Colonic mucosa (tissue), 4 donors: ENCODE measurements at regions not wholly inside any gene's neighbourhood (a gene's known extent, or its start where the extent isn't known, plus 50 kb on each side); places are given as distances from the start of the nearest gene placed in this dataset.

Experiments used
- DNase-seq: peaks from one replicate; pipeline ENCODE4 v3.0.0-alpha.2; 2020
- H3K27ac ChIP-seq: fragments of 200-600 bp; one replicate; pipeline ENCODE4 v1.8.0; 2021
- H3K27me3 ChIP-seq: fragments of 200-600 bp; one replicate; pipeline ENCODE4 v1.8.0; 2021
- H3K36me3 ChIP-seq: fragments of 200-600 bp; one replicate; pipeline ENCODE4 v1.8.0; 2021
- H3K4me1 ChIP-seq: fragments of 200-600 bp; one replicate; pipeline ENCODE4 v1.8.0; 2021; ENCODE audit warnings: mild to moderate bottlenecking
- H3K4me3 ChIP-seq: fragments of 200-600 bp; one replicate; pipeline ENCODE4 v1.8.0; 2021
- H3K9ac ChIP-seq, 2 donors: one replicate each; pipeline ENCODE4 v1.7.0; 2013; ENCODE audit warnings: control low read depth in 2 of 2, low read depth in 2 of 2, low read length in 2 of 2
- H3K9me3 ChIP-seq: fragments of 200-600 bp; one replicate; pipeline ENCODE4 v1.8.0; 2021
- CTCF ChIP-seq: fragments of 200-600 bp; IDR thresholded peaks from one replicate; pipeline ENCODE4 v1.8.0; 2022; ENCODE audit warnings: antibody characterized with exemption, mild to moderate bottlenecking
- intact Hi-C: fragments of 100-400 bp; cut with DNase I; formaldehyde crosslinking; loops from one replicate; pipeline ENCODE4 v1.14.1; 2022
- donor health status: healthy.
- donor health status: DM: no; HTN: no; CAD: no.
- donor health status: DM: no; HTN: no; CAD: no.

- DNase-seq: no peak
- no peak overlapping the region for H3K9ac ChIP-seq
- TF ChIP-seq CTCF: no peak
- no peaks in the 10 kb centered on the region for H3K27me3 ChIP-seq
- no peak overlapping the region for H3K27ac ChIP-seq
- no peaks in the 10 kb centered on the region for H3K9me3 ChIP-seq
- no peaks in the 10 kb centered on the region for H3K4me1 ChIP-seq
- intact Hi-C loops: no loop called here
- no peak overlapping the region for H3K4me3 ChIP-seq
- no peaks in the 10 kb centered on the region for H3K36me3 ChIP-seq
Observed at GRCh38 chr6:8329562-8329961, 105.8 kb downstream of the SLC35B3 start.

- Histone ChIP-seq H3K36me3 (no peaks in the 10 kb centered on the region), H3K4me3 (no peak overlapping the region), H3K9ac (no peak overlapping the region), H3K27ac (no peak overlapping the region), H3K4me1 (no peaks in the 10 kb centered on the region), H3K27me3 (no peaks in the 10 kb centered on the region), H3K9me3 (no peaks in the 10 kb centered on the region)
- no peak for TF ChIP-seq CTCF
- no peak for DNase-seq
- intact Hi-C loops: no loop called here
Observed at GRCh38 chr6:8325743-8326142, 109.6 kb downstream of the SLC35B3 start.

- no peak overlapping the region for H3K27ac ChIP-seq
- no peak for DNase-seq
- H3K36me3 ChIP-seq: no peaks in the 10 kb centered on the region
- H3K9me3 ChIP-seq: no peaks in the 10 kb centered on the region
- H3K4me1 ChIP-seq: no peaks in the 10 kb centered on the region
- no peak overlapping the region for H3K9ac ChIP-seq
- H3K27me3 ChIP-seq: no peaks in the 10 kb centered on the region
- intact Hi-C loops: no loop called here
- no peak overlapping the region for H3K4me3 ChIP-seq
- TF ChIP-seq CTCF: no peak
Observed at GRCh38 chr6:8322659-8323058, 112.7 kb downstream of the SLC35B3 start.

- no peaks in the 10 kb centered on the region for H3K9me3 ChIP-seq
- H3K4me1 ChIP-seq: no peaks in the 10 kb centered on the region
- no peaks in the 10 kb centered on the region for H3K36me3 ChIP-seq
- H3K9ac ChIP-seq: no peak overlapping the region
- H3K27ac ChIP-seq: no peak overlapping the region
- H3K27me3 ChIP-seq: no peaks in the 10 kb centered on the region
- intact Hi-C loops: no loop called here
- no peak for TF ChIP-seq CTCF
- H3K4me3 ChIP-seq: no peak overlapping the region
- no peak for DNase-seq
Observed at GRCh38 chr6:8321671-8322404, 113.5 kb downstream of the SLC35B3 start.

GRCh38 chr6:8315154-8315553 lies 120.2 kb downstream of the SLC35B3 start:
- Histone ChIP-seq H3K9me3 (no peaks in the 10 kb centered on the region), H3K9ac (no peak overlapping the region), H3K27me3 (no peaks in the 10 kb centered on the region), H3K36me3 (no peaks in the 10 kb centered on the region), H3K27ac (no peak overlapping the region), H3K4me3 (no peak overlapping the region), H3K4me1 (no peaks in the 10 kb centered on the region)
- no peak for TF ChIP-seq CTCF
- no peak for DNase-seq
- intact Hi-C loops: no loop called here
